H1 (cell line): ENCODE measurements at regions not wholly inside any gene's neighbourhood (a gene's known extent, or its start where the extent isn't known, plus 50 kb on each side); places are given as distances from the start of the nearest gene placed in this dataset.

Experiments
- CTCF ChIA-PET: fragments of 300-600 bp; sonication (Branson Sonifier 250); formaldehyde crosslinking; loops from one replicate; lab custom pipeline; 2021; ENCODE audit not compliant: partially characterized antibody; lab: Charles Lee
- POLR2A ChIA-PET: fragments of 300-600 bp; sonication (Branson Sonifier 250); formaldehyde crosslinking; loops from one replicate; lab custom pipeline; 2021; ENCODE audit warnings: inconsistent platforms; ENCODE audit not compliant: partially characterized antibody; lab: Charles Lee
- DNase-seq, 2 experiments: peaks; one replicate each; pipeline versions ENCODE4 v3.0.0 to v3.0.0-alpha.2; 2010 to 2022; ENCODE audit warnings: low spot score in 2 of 2, low read depth in 1 of 2, mixed read lengths in 1 of 2
- FAIRE-seq: peaks from 2 replicates; lab custom pipeline; 2011; peaks lifted over from hg19 to GRCh38; lab: Jason Lieb, UNC
- H2AFZ ChIP-seq: 2 replicates; pipeline ENCODE4 v1.8.1; 2012; ENCODE audit warnings: low read length, inconsistent platforms
- H2AK5ac ChIP-seq: 2 replicates; pipeline ENCODE4 v1.6.1; 2013; ENCODE audit warnings: low read depth, low read length
- H2BK120ac ChIP-seq: replicated peaks from 2 replicates; pipeline ENCODE3; 2013; ENCODE audit warnings: low read depth, low read length, inconsistent platforms
- H2BK12ac ChIP-seq: 2 replicates; pipeline ENCODE4 v1.6.1; 2013; ENCODE audit warnings: low read depth, low read length
- H2BK15ac ChIP-seq: 2 replicates; pipeline ENCODE4 v1.6.1; 2013; ENCODE audit warnings: low read length
- H2BK20ac ChIP-seq: 2 replicates; pipeline ENCODE4 v1.6.1; 2013; ENCODE audit warnings: low read length
- H2BK5ac ChIP-seq: 2 replicates; pipeline ENCODE4 v1.6.1; 2013; ENCODE audit warnings: low read depth, low read length
- H3K14ac ChIP-seq: 2 replicates; pipeline ENCODE4 v1.6.1; 2013; ENCODE audit warnings: inconsistent platforms; ENCODE audit not compliant: insufficient read length
- H3K18ac ChIP-seq: 2 replicates; pipeline ENCODE4 v1.6.1; 2013; ENCODE audit warnings: low read length; ENCODE audit errors: extremely low read depth
- H3K23ac ChIP-seq: 2 replicates; pipeline ENCODE4 v1.6.1; 2013; ENCODE audit warnings: inconsistent platforms; ENCODE audit not compliant: insufficient read length
- H3K23me2 ChIP-seq: 2 replicates; pipeline ENCODE4 v1.6.1; 2013; ENCODE audit warnings: low read depth, low read length
- H3K27ac ChIP-seq: 2 replicates; pipeline ENCODE4 v1.6.1; 2011; ENCODE audit warnings: low read depth, low read length, inconsistent platforms
- H3K27me3 ChIP-seq, 4 experiments: replicated peaks in 1 of 4; 1 replicate in 1 of 4; 2 replicates in 3 of 4; pipeline versions ENCODE4 v1.6.1 to v1.8.1; 2011 to 2013; ENCODE audit warnings: low read length in 3 of 4, mild to moderate bottlenecking in 3 of 4, inconsistent platforms in 2 of 4, mixed read lengths in 2 of 4, moderate library complexity in 1 of 4; ENCODE audit not compliant: control insufficient read depth in 3 of 4, insufficient read depth in 3 of 4; ENCODE audit errors: extremely low read depth in 1 of 4
- H3K36me3 ChIP-seq, 4 experiments: 2 replicates each; pipeline versions ENCODE4 v1.6.1 to v1.8.1; 2011 to 2013; ENCODE audit warnings: mild to moderate bottlenecking in 4 of 4, low read length in 3 of 4, moderate library complexity in 2 of 4, control low read depth in 1 of 4, inconsistent platforms in 1 of 4; ENCODE audit not compliant: insufficient read depth in 4 of 4, control insufficient read depth in 2 of 4
- H3K4ac ChIP-seq: replicated peaks from 2 replicates; pipeline ENCODE3; 2013; ENCODE audit warnings: low read length, low read depth, mixed read lengths, inconsistent platforms; ENCODE audit not compliant: insufficient read length
- H3K4me1 ChIP-seq, 4 experiments: replicated peaks in 1 of 4; 1 replicate in 1 of 4; 2 replicates in 3 of 4; pipeline versions ENCODE4 v1.6.1 to v1.8.1; 2011 to 2013; ENCODE audit warnings: low read length in 3 of 4, inconsistent platforms in 2 of 4, mixed read lengths in 1 of 4; ENCODE audit not compliant: insufficient read depth in 4 of 4, control insufficient read depth in 3 of 4
- H3K4me2 ChIP-seq, 2 experiments: 2 replicates each; pipeline versions ENCODE4 v1.6.1 to v1.8.1; 2011 to 2013; ENCODE audit warnings: low read depth in 2 of 2, low read length in 2 of 2, control low read depth in 1 of 2, inconsistent platforms in 1 of 2, mild to moderate bottlenecking in 1 of 2; ENCODE audit not compliant: insufficient read depth in 1 of 2
- H3K4me3 ChIP-seq, 4 experiments: fragments of 200-600, 300-600 bp in 1 of 4; sonication (generic), shearing (Covaris generic), sonication (Bioruptor Twin) in 1 of 4; 2 replicates each; pipeline versions ENCODE4 v1.5.1 to v1.8.1; 2011 to 2016; ENCODE audit warnings: low read length in 4 of 4, low read depth in 3 of 4, control low read depth in 2 of 4, inconsistent platforms in 2 of 4, mild to moderate bottlenecking in 2 of 4, mixed read lengths in 1 of 4, moderate library complexity in 1 of 4; ENCODE audit not compliant: insufficient read depth in 2 of 4; ENCODE audit errors: extremely low read depth in 1 of 4
- H3K56ac ChIP-seq: replicated peaks from 2 replicates; pipeline ENCODE3; 2013; ENCODE audit warnings: low read depth, mild to moderate bottlenecking, mixed read lengths, low read length, inconsistent platforms; ENCODE audit not compliant: insufficient read length
- H3K79me1 ChIP-seq: 2 replicates; pipeline ENCODE4 v1.6.1; 2013; ENCODE audit warnings: low read depth, low read length, control low read depth
- H3K79me2 ChIP-seq, 2 experiments: 2 replicates each; pipeline versions ENCODE4 v1.6.1 to v1.8.1; 2012 to 2013; ENCODE audit warnings: low read length in 2 of 2, mild to moderate bottlenecking in 2 of 2, inconsistent platforms in 1 of 2; ENCODE audit not compliant: insufficient read depth in 2 of 2, control insufficient read depth in 1 of 2
- H3K9ac ChIP-seq, 4 experiments: replicated peaks in 1 of 4; 1 replicate in 1 of 4; 2 replicates in 3 of 4; pipeline versions ENCODE4 v1.6.1 to v1.8.1; 2011 to 2013; ENCODE audit warnings: low read depth in 3 of 4, low read length in 3 of 4, control low read depth in 2 of 4, mild to moderate bottlenecking in 2 of 4, moderate library complexity in 2 of 4, inconsistent platforms in 1 of 4; ENCODE audit errors: extremely low read depth in 1 of 4
- H3K9me3 ChIP-seq, 2 experiments: 2 replicates each; pipeline versions ENCODE4 v1.6.1 to v1.8.1; 2012 to 2013; ENCODE audit warnings: mild to moderate bottlenecking in 2 of 2, moderate library complexity in 2 of 2, control low read depth in 1 of 2, inconsistent platforms in 1 of 2, low read depth in 1 of 2, low read length in 1 of 2, mixed read lengths in 1 of 2; ENCODE audit not compliant: insufficient read depth in 2 of 2
- H4K20me1 ChIP-seq, 2 experiments: replicated peaks in 1 of 2; 2 replicates each; pipeline versions ENCODE3 to v1.8.1; 2011 to 2013; ENCODE audit warnings: inconsistent platforms in 2 of 2, low read length in 2 of 2, mild to moderate bottlenecking in 1 of 2; ENCODE audit not compliant: insufficient read depth in 2 of 2, control insufficient read depth in 1 of 2
- H4K5ac ChIP-seq: 2 replicates; pipeline ENCODE4 v1.6.1; 2013; ENCODE audit warnings: low read length, low read depth, mixed read lengths, inconsistent platforms; ENCODE audit not compliant: insufficient read length
- H4K8ac ChIP-seq: 2 replicates; pipeline ENCODE4 v1.8.0; 2013; ENCODE audit warnings: mild to moderate bottlenecking, moderate library complexity, low read length, inconsistent platforms; ENCODE audit not compliant: insufficient read depth; ENCODE audit errors: extremely low read depth
- H4K91ac ChIP-seq: replicated peaks from 2 replicates; pipeline ENCODE3; 2013; ENCODE audit warnings: low read length, mixed read lengths, inconsistent platforms; ENCODE audit not compliant: insufficient read length
- BACH1 ChIP-seq: IDR thresholded peaks from 2 replicates; pipeline ENCODE4 v1.6.1; 2012; ENCODE audit warnings: low read length, improper control_type of control experiment
- CHD1 ChIP-seq: IDR thresholded peaks from 2 replicates; pipeline ENCODE4 v1.6.1; 2012; ENCODE audit warnings: low read depth, low read length, improper control_type of control experiment
- GTF2F1 ChIP-seq: IDR thresholded peaks from 2 replicates; pipeline ENCODE4 v1.6.1; 2012; ENCODE audit warnings: low read depth, low read length, improper control_type of control experiment, borderline replicate concordance
- KDM5A ChIP-seq: fragments of 200-600 bp; IDR thresholded peaks from 2 replicates; pipeline ENCODE4 v1.7.1; 2012; ENCODE audit warnings: mild to moderate bottlenecking, low read length, inconsistent platforms, mixed read lengths
- SP1 ChIP-seq: IDR thresholded peaks from 2 replicates; pipeline ENCODE4 v1.6.1; 2011; ENCODE audit warnings: low read depth, low read length
- TCF12 ChIP-seq: IDR thresholded peaks from 2 replicates; pipeline ENCODE4 v1.6.1; 2011; ENCODE audit warnings: low read depth, mild to moderate bottlenecking, low read length
- YY1 ChIP-seq: IDR thresholded peaks from 2 replicates; pipeline ENCODE4 v1.6.1; 2011; ENCODE audit warnings: low read depth, mild to moderate bottlenecking, low read length
- TF ChIP-seq, protein P1 (sequence below), 3 experiments: IDR thresholded peaks; 1 replicate in 2 of 3; 2 replicates in 1 of 3; pipeline versions ENCODE4 v1.5.1 to v1.6.1; 2011; ENCODE audit warnings: low read length in 3 of 3, mild to moderate bottlenecking in 3 of 3, inconsistent platforms in 2 of 3, low read depth in 1 of 3, moderate library complexity in 1 of 3; ENCODE audit not compliant: insufficient read depth in 1 of 3; ENCODE audit errors: control extremely low read depth in 1 of 3
- TF ChIP-seq, protein P2 (sequence below): IDR thresholded peaks from 2 replicates; pipeline ENCODE4 v1.6.1; 2011; ENCODE audit warnings: low read length, improper control_type of control experiment

DNA sequence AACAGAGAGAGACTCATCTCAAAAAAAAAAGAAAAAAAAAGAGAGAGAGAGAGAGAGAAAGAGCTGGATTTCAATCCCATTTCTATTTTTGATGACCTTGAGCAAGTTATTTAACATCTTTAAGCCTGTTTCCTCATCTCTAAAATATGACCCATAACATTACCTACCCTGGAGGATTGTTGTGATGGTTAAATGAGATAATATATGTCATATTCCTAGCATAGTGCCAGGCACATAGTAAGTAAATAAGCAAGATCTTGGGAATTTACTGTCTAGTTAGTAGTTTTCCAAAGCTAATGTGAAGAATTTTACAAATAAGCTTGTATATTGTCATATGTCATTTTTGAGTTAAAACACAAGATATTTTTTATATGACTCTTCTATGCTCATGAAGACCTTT is 236.5 kb downstream of the PHLDA1 start:
- no peak for FAIRE-seq
- Histone ChIP-seq H3K4ac (no peak overlapping the region), H3K4me3 (no peak overlapping the region), H3K23me2 (no peaks in the 10 kb centered on the region), H4K8ac (no peak overlapping the region), H3K9ac (no peak overlapping the region), H2BK20ac (no peak overlapping the region), H2BK12ac (no peak overlapping the region), H3K36me3 (no peaks in the 10 kb centered on the region), H3K27me3 (no peaks in the 10 kb centered on the region), H3K79me2 (no peaks in the 10 kb centered on the region), H2AFZ (no peak overlapping the region), H4K20me1 (no peaks in the 10 kb centered on the region), H4K5ac (no peak overlapping the region), H3K79me1 (no peaks in the 10 kb centered on the region), H2BK120ac (no peak overlapping the region), H3K18ac (no peak overlapping the region), H3K27ac (no peak overlapping the region), H3K23ac (no peak overlapping the region), H3K56ac (no peak overlapping the region), H2AK5ac (no peak overlapping the region), H4K91ac (no peak overlapping the region), H3K9me3 (no peaks in the 10 kb centered on the region), H3K4me2 (no peak overlapping the region), H3K4me1 (0 out of 7 replicates have a peak, but pooled peaks cover 0 to 1% (median 0%) of the 10 kb centered on the region in 4 experiments), H2BK5ac (no peak overlapping the region), H2BK15ac (no peak overlapping the region), H3K14ac (no peak overlapping the region)
- ChIA-PET CTCF (interaction anchor here (0.6 to 1.3 kb wide), 4 partner anchors 10 to 267 kb away, joined by 3 to 4 read pairs (median 3); partner anchors contain the start of gene PHLDA1), POLR2A (interaction anchor here (1.8 kb wide), 1 partner anchor 12 kb away, joined by 4 read pairs; no protein-coding TSS in a partner anchor)
- no peak for TF ChIP-seq YY1
- TF ChIP-seq, protein P1, sequence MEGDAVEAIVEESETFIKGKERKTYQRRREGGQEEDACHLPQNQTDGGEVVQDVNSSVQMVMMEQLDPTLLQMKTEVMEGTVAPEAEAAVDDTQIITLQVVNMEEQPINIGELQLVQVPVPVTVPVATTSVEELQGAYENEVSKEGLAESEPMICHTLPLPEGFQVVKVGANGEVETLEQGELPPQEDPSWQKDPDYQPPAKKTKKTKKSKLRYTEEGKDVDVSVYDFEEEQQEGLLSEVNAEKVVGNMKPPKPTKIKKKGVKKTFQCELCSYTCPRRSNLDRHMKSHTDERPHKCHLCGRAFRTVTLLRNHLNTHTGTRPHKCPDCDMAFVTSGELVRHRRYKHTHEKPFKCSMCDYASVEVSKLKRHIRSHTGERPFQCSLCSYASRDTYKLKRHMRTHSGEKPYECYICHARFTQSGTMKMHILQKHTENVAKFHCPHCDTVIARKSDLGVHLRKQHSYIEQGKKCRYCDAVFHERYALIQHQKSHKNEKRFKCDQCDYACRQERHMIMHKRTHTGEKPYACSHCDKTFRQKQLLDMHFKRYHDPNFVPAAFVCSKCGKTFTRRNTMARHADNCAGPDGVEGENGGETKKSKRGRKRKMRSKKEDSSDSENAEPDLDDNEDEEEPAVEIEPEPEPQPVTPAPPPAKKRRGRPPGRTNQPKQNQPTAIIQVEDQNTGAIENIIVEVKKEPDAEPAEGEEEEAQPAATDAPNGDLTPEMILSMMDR (IDR thresholded peaks at IDR 0.05; ENCODE audit: control extremely low read depth in 1 of 3, insufficient read depth in 1 of 3, low read depth in 1 of 3, low read length in 3 of 3) = no peak
- no peak for TF ChIP-seq SP1
- TF ChIP-seq TCF12 = no peak
- no peak for TF ChIP-seq BACH1
- TF ChIP-seq, protein P2, sequence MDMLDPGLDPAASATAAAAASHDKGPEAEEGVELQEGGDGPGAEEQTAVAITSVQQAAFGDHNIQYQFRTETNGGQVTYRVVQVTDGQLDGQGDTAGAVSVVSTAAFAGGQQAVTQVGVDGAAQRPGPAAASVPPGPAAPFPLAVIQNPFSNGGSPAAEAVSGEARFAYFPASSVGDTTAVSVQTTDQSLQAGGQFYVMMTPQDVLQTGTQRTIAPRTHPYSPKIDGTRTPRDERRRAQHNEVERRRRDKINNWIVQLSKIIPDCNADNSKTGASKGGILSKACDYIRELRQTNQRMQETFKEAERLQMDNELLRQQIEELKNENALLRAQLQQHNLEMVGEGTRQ = no peak
- no peak for TF ChIP-seq CHD1
- TF ChIP-seq KDM5A = no peak
- TF ChIP-seq GTF2F1 = no peak
- DNase-seq = no peak
